GM18951 (cell line): ENCODE measurements at regions not wholly inside any gene's neighbourhood (a gene's known extent, or its start where the extent isn't known, plus 50 kb on each side); places are given as distances from the start of the nearest gene placed in this dataset.

Source experiments
- POLR2A ChIP-seq: IDR thresholded peaks from 4 replicates; pipeline ENCODE4 v1.6.1; 2011; ENCODE audit warnings: mild to moderate bottlenecking; ENCODE audit not compliant: insufficient read length, insufficient read depth; ENCODE audit errors: extremely low read depth
- in situ Hi-C: fragments of 300-500 bp; cut with MboI; formaldehyde crosslinking; loops from one replicate; pipeline ENCODE4 v1.12.0; 2022; ENCODE audit warnings: low sequenced_read_pairs, mixed read lengths, inconsistent platforms; ENCODE audit not compliant: unreplicated experiment

- in situ Hi-C loops, result no loop called here
- TF ChIP-seq POLR2A, result no peak
Observed at GRCh38 chr4:175456131-175456530, 355.9 kb downstream of the GPM6A start.

DNA sequence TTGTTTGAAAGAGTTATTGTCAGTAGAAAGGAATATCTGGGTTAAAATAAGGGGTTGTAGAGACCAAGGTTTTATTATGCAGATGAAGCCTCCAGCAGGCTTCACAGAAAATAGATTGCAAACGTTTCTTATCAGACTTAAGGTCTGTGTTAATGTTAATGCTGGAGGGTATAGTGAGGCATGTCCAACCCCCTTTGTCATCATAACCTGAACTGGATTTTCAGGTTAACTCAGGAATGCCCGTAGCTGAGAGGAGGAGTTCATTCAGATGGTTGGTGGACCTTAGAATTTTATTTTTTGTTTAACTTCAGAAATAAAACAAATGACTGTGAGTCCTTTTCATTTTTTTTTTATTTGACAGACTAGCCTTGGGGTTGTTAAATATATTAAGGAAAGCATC, 354.1 kb downstream of the GPM6A start:
- in situ Hi-C loops, result no loop called here
- TF ChIP-seq POLR2A, result no peak

GRCh38 chr4:175459571-175459970, 352.5 kb downstream of the GPM6A start:
- TF ChIP-seq POLR2A, result no peak
- in situ Hi-C loops, result no loop called here

GRCh38 chr4:175460414-175460813, 351.6 kb downstream of the GPM6A start:
- in situ Hi-C loops, result no loop called here
- TF ChIP-seq POLR2A, result no peak

GRCh38 chr4:175469514-175469913, 342.6 kb downstream of the GPM6A start:
- TF ChIP-seq POLR2A, result no peak
- in situ Hi-C loops, result no loop called here

- in situ Hi-C loops, result no loop called here
Observed at GRCh38 chr4:175470131-175470530, 341.9 kb downstream of the GPM6A start.

DNA sequence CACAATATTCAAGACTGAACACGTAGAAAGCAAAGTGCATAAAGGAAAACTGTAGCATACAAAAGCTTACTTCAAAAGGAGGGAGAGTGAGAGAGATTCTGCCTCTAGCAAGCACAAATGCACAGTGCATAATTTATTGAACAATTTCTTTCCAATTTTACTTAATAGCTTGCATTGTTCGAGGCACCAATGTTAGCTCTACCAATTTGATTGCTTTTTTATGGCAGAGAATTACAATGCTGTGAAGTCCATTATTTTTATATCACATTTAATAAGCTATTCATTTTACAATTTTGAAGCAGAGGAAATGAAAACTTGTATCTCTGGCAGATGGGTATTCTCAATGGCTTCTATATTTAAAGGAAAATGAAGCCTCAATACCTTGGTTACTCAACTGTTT, 331.7 kb downstream of the GPM6A start:
- no peak for TF ChIP-seq POLR2A
- in situ Hi-C loops, result no loop called here

More at GRCh38 chr4:175470131-175470530, 341.9 kb downstream of the GPM6A start:
- TF ChIP-seq POLR2A, result no peak

DNA sequence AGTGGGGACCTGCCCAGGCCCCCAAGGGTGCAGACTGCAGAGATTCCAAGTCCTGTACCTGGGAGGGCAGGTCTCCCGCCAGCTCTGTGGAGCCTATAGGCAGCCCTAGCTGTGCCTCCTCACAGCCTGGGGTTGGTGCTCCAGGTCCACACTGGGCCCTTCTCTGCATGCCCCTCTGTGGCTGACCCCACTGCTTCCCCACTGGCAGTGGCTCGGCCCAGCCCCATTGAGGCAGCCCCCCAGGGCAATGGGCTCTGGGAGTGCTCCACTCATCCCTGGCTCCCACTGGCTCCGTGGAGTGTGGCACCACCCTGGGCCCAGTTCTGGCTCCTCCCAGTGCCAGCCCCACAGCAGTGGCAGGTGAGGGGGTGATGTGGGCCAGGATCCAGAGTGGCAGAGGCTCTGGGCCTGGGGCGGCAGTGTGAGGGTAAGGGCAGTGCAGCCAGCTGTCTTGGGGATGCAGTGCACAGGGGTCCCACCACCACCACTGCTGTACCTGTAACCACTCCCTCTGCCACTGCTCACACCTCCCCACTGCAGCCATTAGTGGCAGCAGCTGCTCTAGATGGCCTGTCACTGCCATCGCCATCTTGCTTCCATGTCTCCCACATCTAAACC, 312.2 kb downstream of the GPM6A start:
- TF ChIP-seq POLR2A, result no peak
- in situ Hi-C loops, result no loop called here

DNA sequence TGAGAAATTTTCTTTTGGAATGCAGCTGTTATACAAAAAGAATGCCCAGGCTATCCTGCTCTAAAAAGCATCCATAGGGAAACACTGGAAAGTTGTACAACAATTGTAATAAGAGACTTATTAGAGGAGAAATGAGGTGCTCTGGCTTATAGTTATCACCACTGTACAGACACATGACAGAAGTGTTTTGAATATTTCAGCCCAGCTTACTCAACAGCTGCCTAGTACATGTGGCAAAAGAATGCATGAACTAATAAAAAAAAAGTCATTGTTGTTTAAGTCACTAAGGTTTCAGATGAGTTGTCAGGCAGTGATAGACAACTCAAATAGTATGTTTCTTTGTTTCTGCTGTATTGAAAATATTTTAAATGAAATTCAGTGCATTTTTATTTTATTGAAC, 307.7 kb downstream of the GPM6A start:
- no peak for TF ChIP-seq POLR2A
- in situ Hi-C loops, result no loop called here

DNA sequence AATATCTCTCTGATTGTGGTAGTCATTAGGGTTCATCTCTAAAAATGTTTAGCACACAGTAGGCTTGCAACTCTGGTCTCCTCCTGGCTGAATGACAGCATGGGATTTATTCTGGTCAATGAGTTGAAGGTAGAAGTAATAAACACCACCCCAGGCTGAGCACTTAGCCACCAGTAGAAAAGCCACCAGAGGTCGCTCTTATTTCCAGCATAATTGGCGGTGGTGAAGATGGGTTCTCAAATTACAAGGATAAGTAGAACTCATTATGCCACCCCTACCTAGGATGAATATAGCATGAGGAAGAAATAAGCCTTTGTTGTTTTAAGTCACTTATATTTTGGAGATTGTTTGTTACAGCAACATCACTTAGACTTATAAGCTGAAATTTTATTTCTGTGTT, 302.7 kb downstream of the GPM6A start:
- TF ChIP-seq POLR2A, result no peak
- in situ Hi-C loops, result no loop called here

DNA sequence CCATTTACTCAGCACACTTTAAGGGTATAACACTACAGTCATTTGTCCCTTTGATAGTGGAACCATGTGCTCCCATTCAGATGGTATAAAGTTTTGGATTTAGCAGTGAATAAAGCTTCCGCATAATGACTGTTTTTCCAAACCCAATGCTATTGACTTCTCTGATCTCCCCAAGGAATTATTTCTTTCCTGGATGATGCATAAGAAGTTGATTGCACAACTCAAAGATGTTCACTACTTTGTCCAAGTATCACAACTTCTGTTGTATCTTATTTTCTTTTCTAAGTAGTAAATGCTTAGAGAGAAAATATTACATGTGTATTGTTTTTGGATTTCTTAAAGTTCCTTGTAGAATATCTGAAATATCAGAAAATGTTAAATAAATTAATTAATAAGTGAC, 300.2 kb downstream of the GPM6A start:
- in situ Hi-C loops, result no loop called here

GRCh38 chr4:175514174-175514573, 297.9 kb downstream of the GPM6A start:
- in situ Hi-C loops, result no loop called here
- TF ChIP-seq POLR2A, result no peak

More for the DNA sequence above, 300.2 kb downstream of the GPM6A start:
- no peak for TF ChIP-seq POLR2A

DNA sequence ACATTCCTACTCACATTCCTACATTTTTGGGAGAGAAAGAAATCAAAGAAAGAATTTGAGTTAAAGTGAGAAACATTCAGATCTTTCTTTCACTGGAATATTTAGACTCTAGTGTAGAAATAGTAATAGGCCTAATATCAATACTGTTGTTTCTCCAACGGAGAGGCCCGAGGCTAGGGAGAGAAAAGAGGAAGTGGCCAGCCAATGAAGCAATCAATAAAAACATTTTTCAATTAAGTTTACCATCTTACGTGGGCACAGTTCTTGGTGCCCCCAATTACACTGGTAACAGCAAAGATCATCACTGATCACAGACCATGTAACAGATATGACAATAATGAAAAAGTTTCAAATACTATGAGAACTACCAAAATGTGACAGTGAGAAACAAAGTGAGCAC, 281.4 kb downstream of the GPM6A start:
- in situ Hi-C loops, result no loop called here
- TF ChIP-seq POLR2A, result no peak

GRCh38 chr4:175531405-175532091, 280.5 kb downstream of the GPM6A start:
- in situ Hi-C loops, result no loop called here
- no peak for TF ChIP-seq POLR2A
